ENCODE measurements at regions not wholly inside any gene's neighbourhood (a gene's known extent, or its start where the extent isn't known, plus 50 kb on each side); places are given as distances from the start of the nearest gene placed in this dataset.

DNA sequence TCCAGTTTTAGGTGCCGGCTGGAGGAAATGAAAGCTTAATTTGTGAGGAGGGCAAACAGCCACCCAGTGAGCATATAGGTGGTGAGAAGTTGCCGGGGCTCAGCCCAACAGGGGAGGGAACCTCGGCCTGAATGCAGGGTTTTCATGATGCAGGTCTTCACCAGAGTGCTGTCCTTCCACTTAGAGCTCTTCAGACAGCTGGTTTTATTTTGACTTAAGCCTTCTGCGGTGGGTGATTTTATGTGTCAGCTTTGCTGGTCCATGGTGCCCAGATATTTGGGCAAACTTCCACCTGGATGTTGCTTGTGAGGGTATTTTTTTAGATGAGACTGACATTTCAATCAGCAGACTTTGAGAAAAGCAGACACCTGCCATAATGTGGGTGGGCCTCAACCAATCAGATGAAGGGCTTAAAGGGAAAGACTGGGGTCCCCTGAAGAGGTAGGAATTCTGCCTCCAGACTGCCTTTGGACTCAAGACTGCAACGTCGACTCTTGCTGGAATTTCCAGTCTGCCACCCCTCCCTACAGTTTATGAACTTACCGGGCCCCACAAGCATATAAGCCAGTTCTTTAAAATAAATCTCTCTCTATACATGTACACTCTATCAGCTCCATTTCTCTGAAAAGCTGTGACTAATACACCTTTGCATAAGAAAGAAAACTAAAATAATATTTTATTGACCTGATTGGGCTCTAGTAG, 72.8 kb downstream of the RHOU start:
- Histone ChIP-seq H3K36me3 (ENCODE audit: low read depth) (no peaks in the 10 kb centered on the region), H3K9me3 (ENCODE audit: severe bottlenecking) (no peaks in the 10 kb centered on the region), H3K4me3 (ENCODE audit: severe bottlenecking) (no peak overlapping the region), H3K27ac (ENCODE audit: poor library complexity, severe bottlenecking) (no peak overlapping the region), H3K4me1 (ENCODE audit: insufficient read depth, poor library complexity, severe bottlenecking) (no peaks in the 10 kb centered on the region), H3K27me3 (ENCODE audit: insufficient read depth, poor library complexity, severe bottlenecking) (no peaks in the 10 kb centered on the region)
- DNase-seq (ENCODE audit: low spot score) (no peak), ATAC-seq (ENCODE audit: low read depth) (no peak)
- TF ChIP-seq, protein P1, sequence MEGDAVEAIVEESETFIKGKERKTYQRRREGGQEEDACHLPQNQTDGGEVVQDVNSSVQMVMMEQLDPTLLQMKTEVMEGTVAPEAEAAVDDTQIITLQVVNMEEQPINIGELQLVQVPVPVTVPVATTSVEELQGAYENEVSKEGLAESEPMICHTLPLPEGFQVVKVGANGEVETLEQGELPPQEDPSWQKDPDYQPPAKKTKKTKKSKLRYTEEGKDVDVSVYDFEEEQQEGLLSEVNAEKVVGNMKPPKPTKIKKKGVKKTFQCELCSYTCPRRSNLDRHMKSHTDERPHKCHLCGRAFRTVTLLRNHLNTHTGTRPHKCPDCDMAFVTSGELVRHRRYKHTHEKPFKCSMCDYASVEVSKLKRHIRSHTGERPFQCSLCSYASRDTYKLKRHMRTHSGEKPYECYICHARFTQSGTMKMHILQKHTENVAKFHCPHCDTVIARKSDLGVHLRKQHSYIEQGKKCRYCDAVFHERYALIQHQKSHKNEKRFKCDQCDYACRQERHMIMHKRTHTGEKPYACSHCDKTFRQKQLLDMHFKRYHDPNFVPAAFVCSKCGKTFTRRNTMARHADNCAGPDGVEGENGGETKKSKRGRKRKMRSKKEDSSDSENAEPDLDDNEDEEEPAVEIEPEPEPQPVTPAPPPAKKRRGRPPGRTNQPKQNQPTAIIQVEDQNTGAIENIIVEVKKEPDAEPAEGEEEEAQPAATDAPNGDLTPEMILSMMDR (IDR thresholded peaks at IDR 0.05; ENCODE audit: poor library complexity, severe bottlenecking), result no peak

DNA sequence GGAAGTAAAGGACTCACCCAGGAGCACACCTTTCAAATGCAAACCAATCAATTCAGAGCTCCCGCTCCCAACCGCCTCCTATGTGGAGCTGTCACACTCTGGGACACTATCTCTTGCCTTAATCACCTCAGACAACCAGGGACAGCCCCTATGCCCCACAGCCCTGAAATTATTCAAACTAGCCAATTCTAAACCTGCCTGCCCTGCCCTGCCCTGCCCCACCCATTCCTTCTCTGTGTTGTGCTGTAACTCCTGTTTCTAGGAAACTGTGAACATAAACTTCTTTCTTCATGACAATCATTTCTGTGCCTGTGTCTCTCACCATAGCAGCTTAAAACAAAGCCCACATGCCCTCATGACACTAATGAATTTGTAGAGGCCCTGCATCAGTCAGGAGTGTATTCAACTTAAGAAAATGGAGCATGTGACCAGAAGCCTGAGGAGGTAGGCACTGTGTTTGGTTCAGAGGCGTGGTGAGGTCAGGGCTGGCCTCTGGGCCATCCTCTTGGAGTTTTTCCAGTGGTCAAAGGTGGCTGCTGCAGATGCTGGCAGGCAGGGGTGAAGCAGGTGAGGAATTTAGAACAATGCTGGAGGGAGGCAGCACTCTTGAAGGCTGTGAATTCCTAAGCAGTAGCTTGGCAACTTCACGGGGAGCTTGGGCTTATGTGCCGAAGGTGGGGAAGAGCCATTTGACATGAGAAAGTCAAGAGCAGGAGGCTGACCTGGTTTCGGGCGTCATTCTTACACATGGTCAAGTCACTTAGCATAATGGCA, 74.5 kb downstream of the RHOU start:
- TF ChIP-seq, protein P1 (IDR thresholded peaks at IDR 0.05; ENCODE audit: poor library complexity, severe bottlenecking), result no peak
- no peak overlapping the region for H3K27ac ChIP-seq (ENCODE audit: poor library complexity, severe bottlenecking)
- H3K27me3 ChIP-seq (ENCODE audit: insufficient read depth, poor library complexity, severe bottlenecking), result no peaks in the 10 kb centered on the region
- no peak overlapping the region for H3K4me3 ChIP-seq (ENCODE audit: severe bottlenecking)
- no peaks in the 10 kb centered on the region for H3K36me3 ChIP-seq (ENCODE audit: low read depth)
- H3K9me3 ChIP-seq (ENCODE audit: severe bottlenecking), result no peaks in the 10 kb centered on the region
- no peak for DNase-seq (ENCODE audit: low spot score)
- ATAC-seq (ENCODE audit: low read depth), result no peak
- no peaks in the 10 kb centered on the region for H3K4me1 ChIP-seq (ENCODE audit: insufficient read depth, poor library complexity, severe bottlenecking)

DNA sequence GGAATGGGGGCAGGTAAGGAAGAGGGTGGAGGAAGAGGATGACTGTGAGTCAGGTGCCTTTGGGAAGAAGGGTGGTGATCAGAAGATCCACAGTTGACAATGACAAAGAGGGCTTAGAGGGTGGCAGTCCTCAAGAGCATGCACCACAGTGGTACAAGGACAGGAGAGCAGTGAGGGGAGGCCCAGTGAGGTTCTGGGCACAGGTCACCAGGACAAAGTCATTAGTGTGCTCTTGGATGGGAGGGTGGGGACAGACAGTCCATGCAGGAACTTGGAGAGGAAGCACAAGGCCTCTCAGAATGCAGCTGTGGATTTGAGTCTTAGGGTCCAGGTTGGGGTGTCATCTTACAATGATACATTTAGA, 75.1 kb downstream of the RHOU start:
- TF ChIP-seq, protein P1 (IDR thresholded peaks at IDR 0.05; ENCODE audit: poor library complexity, severe bottlenecking), result no peak
- H3K9me3 ChIP-seq (ENCODE audit: severe bottlenecking), result no peaks in the 10 kb centered on the region
- no peak overlapping the region for H3K27ac ChIP-seq (ENCODE audit: poor library complexity, severe bottlenecking)
- H3K36me3 ChIP-seq (ENCODE audit: low read depth), result no peaks in the 10 kb centered on the region
- no peak overlapping the region for H3K4me3 ChIP-seq (ENCODE audit: severe bottlenecking)
- no peak for ATAC-seq (ENCODE audit: low read depth)
- H3K27me3 ChIP-seq (ENCODE audit: insufficient read depth, poor library complexity, severe bottlenecking), result no peaks in the 10 kb centered on the region
- no peaks in the 10 kb centered on the region for H3K4me1 ChIP-seq (ENCODE audit: insufficient read depth, poor library complexity, severe bottlenecking)
- no peak for DNase-seq (ENCODE audit: low spot score)

DNA sequence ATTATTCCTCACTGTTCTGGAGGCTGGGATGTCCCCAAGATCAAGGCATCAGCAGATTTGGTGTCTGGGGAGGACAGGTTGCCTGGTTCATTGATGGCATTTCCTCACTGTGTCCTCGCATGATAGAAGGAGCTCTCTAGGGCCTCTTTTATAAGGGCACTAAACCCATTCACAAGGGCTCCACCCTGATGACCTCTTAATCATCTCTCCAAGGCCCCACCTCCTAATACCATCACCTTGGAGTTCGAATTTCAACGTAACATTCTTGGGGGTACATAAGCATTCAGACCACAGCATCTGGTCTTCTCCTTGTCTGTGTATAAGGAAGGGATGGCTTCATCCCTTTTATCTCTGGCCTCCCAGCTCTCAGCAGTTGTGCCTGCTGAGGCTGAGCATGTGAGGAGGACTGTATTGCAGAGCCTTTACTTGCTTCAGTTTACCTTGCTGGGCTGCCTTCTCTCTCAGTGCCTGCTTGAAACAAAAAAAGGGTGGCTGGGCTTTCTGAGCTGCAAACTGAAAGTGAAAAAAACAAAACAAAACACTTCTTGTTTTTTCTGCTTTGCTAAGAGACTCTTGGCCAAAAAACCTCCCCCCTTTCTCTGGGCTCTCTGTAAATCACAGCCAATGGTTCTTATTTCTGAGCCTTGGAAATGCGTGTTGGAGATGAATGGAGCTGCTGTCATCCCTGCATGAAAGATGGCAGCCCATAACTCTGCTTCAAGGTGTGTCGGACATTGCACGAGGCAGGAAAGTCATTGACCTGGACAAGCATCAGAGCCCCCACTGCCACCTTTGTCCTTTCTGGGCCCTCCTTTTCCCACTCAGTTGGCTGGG, 75.8 kb downstream of the RHOU start:
- H3K4me3 ChIP-seq (ENCODE audit: severe bottlenecking), result no peak overlapping the region
- DNase-seq (ENCODE audit: low spot score) (no peak), ATAC-seq (ENCODE audit: low read depth) (no peak)
- H3K27me3 ChIP-seq (ENCODE audit: insufficient read depth, poor library complexity, severe bottlenecking), result no peaks in the 10 kb centered on the region
- H3K27ac ChIP-seq (ENCODE audit: poor library complexity, severe bottlenecking), result no peak overlapping the region
- H3K4me1 ChIP-seq (ENCODE audit: insufficient read depth, poor library complexity, severe bottlenecking), result no peaks in the 10 kb centered on the region
- TF ChIP-seq, protein P1 (IDR thresholded peaks at IDR 0.05; ENCODE audit: poor library complexity, severe bottlenecking), result no peak
- no peaks in the 10 kb centered on the region for H3K36me3 ChIP-seq (ENCODE audit: low read depth)
- H3K9me3 ChIP-seq (ENCODE audit: severe bottlenecking), result no peaks in the 10 kb centered on the region

Data from RWPE2 (cell line).